NOMO-1 (cell line): ENCODE measurements at regions not wholly inside any gene's neighbourhood (a gene's known extent, or its start where the extent isn't known, plus 50 kb on each side); places are given as distances from the start of the nearest gene placed in this dataset.

Source experiments
- DNase-seq, 2 experiments: peaks; one replicate each; lab custom pipeline; 2025; ENCODE audit not compliant: unreplicated experiment in 2 of 2; lab: John Stamatoyannopoulos, UW

DNA sequence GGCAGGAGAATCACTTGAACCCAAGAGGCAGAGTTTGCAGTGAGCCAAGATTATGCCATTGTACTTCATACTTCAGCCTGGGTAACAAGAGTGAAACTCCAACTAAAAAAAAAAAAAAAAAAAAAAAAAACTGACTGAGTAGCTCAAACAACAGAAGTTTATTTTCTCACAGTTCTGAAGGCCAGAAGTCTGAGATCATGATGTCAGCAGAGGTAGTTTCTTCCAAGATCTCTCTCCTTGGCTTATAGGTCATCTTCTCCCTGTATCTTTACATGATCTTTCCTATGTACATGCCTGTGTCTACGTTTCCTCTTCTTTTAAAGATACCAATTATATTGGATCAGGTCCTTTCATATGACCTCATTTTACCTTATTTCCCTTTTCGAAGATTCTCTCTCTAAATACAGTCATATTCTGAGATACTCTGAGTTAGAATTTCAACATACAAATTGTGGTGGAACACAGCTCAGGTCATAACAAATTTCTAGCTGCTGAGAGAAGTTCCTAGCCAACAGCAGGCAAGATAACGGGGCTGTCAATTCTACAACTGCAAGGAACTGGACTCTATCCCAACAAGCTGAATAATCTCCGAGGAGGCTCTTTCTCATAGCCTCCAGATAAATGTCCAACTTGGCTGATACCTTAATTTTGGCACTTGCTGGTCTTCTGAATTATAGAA is 187.7 kb upstream of the ADAMTS5 start:
- DNase-seq: no peak

DNA sequence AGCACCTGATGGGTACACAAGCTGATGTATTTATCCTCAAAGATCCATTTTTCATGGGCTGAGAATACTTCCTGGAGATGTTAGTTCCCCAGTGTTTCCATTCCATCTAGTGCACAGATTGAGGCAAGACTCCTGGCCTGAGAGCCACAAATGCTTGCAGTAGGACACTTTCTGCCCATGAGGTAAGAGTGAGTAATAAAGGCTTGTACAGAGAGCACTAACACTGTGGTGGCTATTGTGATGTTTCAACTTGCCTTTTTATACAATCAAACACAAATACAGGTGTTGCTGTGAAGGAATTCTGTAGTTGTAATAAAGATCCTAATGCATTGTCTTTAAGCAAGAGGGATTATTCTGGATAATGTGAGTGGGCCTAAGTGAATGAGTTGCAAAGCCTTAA is 186.1 kb upstream of the ADAMTS5 start:
- DNase-seq: no peak

DNA sequence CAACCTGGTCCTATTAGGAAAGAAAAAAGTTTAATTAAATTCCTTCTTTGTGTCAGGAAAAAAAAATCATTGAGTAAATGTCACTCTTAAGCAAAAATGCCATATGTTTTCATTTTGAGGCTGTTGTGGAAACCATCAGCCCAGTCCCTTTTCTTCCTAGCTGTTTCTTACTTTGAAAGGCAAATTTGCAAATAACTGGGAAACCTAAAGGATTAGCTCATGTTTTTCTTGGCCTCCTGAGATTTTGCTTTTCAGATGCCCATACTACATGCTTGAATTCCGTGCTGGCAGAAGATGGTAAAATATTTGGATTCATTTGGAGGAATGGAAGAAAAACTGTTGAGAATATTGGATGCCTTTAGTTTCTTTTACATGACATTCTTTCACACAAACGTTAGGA is 182.1 kb upstream of the ADAMTS5 start:
- no peak for DNase-seq

DNA sequence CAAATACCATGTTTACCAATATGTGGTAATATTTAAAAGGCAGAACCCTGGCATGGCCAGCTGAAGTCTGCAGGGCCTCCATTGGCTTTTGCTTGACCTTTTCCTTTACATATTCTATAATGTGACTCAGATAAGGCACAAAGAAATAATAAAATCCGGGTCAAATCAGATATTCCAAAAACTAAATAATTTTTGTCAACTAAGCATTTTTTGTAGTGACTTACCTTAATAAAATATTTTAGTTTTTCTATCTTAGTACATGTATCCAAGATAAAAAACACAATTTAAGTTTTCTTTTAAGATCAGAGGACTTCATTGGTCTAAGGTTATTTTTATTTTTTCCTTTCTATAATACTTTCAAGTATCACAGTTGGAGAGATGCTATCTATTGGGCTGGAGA is 179.4 kb upstream of the ADAMTS5 start:
- no peak for DNase-seq

- no peak for DNase-seq
Observed at GRCh38 chr21:27145134-27145798, 178.4 kb upstream of the ADAMTS5 start.

DNA sequence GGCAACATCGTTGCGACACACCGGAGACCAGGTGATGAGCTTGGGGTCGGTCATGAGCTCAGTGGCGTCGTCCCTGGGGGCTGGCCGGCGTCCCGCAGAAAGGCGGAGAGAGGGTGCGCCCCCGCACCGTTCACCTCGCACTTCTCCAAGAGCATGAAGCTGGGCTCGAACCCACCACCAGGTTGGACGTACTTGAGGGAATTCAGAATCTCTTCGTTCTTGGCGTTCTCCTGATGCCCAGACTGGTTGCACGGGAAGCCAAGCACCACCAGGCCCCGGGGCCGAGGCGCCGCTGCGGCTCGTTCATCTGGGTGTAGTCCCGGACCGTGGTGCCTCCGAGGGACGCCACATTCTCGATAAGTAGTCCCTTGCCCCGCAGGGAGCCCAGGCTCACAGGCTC is 176.6 kb upstream of the ADAMTS5 start:
- DNase-seq: no peak

GRCh38 chr21:27139526-27139925 is 172.6 kb upstream of the ADAMTS5 start:
- DNase-seq: no peak

GRCh38 chr21:27134516-27134915 is 167.6 kb upstream of the ADAMTS5 start:
- DNase-seq: no peak

- no peak for DNase-seq
Observed at GRCh38 chr21:27132266-27132665, 165.4 kb upstream of the ADAMTS5 start.

- no peak for DNase-seq
Observed at GRCh38 chr21:27130154-27130553, 163.3 kb upstream of the ADAMTS5 start.

- DNase-seq: no peak
Observed at GRCh38 chr21:27129694-27130093, 162.8 kb upstream of the ADAMTS5 start.

- DNase-seq: no peak
Observed at GRCh38 chr21:27129215-27129614, 162.3 kb upstream of the ADAMTS5 start.

GRCh38 chr21:27126140-27126539 is 159.3 kb upstream of the ADAMTS5 start:
- DNase-seq: no peak

GRCh38 chr21:27122686-27123085 is 155.8 kb upstream of the ADAMTS5 start:
- DNase-seq: no peak

GRCh38 chr21:27114111-27114510 is 147.2 kb upstream of the ADAMTS5 start:
- no peak for DNase-seq

- no peak for DNase-seq
Observed at GRCh38 chr21:27112186-27112585, 145.3 kb upstream of the ADAMTS5 start.

DNA sequence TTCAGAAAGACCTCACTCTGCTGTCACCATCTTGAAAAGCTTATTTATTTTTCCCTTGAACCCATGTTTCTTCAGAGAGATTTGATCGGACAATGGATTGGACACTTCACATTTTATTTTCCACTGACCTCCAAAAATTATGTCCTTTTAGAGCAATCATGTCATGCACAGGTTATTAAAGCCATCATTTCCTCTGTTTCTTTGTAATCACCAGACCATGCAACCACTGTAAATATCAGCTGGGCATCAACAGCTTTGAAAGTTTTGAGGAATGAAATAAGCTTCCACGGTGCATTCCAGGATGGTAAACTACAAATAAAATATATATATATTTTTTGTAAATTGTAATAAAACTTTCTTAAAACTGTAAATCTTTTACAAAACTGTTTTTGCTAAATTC is 144.1 kb upstream of the ADAMTS5 start:
- DNase-seq: no peak

- no peak for DNase-seq
Observed at GRCh38 chr21:27108701-27109100, 141.8 kb upstream of the ADAMTS5 start.

DNA sequence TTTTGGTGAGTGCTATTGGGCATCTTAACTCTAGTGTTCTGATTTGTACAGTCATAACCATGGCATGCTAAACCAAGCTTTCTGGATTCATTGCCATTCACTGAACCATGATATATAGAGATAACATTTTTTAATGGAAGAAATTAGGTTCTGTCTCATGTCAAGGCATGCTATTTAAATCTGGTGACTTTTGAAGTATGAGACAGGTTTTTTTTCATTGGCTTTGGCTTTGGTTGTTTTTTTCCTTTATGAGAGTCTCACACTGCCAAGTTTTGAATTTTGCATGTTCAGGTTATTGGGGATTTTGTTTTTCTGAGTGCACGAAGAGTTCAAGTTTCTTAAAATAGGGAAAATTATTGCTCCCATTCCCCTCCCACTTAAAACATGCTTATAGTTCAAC is 141.3 kb upstream of the ADAMTS5 start:
- DNase-seq: no peak

DNA sequence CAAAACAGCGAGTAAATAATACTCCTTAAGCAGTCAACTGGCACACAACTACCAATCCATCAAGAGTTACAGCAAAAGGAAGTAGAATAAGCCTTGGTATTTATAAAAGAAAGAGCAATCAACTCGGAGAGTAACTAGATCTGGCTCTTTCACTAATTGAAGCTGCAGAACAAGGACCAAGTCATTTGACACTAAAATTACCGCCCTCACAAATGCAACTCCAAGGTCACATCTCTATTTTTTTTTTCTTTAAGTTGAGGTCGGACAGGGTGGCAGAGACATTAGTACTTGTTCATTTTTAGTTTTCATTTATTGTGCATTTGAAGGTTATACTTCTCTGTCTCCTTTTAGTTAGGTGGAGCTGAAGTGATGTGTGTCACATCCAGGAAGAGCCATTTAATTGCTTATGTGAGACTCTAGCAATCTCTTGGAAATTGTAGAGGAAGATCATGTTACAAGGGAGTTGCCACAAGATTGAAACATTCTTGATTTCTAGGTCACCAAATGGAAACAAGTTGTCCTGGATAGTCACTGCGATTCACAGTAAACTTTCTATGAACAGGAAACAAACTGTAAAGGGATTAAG is 138.1 kb upstream of the ADAMTS5 start:
- no peak for DNase-seq

GRCh38 chr21:27103768-27104167 is 136.9 kb upstream of the ADAMTS5 start:
- no peak for DNase-seq

GRCh38 chr21:27101523-27101922 is 134.6 kb upstream of the ADAMTS5 start:
- no peak for DNase-seq
